GM19452 (cell line): ENCODE measurements at regions not wholly inside any gene's neighbourhood (a gene's known extent, or its start where the extent isn't known, plus 50 kb on each side); places are given as distances from the start of the nearest gene placed in this dataset.

Source experiments
- ATAC-seq: cut with Tn5 transposase; IDR thresholded peaks from one replicate; pipeline ENCODE4 v1.9.1; 2021; ENCODE audit not compliant: unreplicated experiment

GRCh38 chr5:143730112-143730801 lies 81.7 kb upstream of the HMHB1 start:
- no peak for ATAC-seq

DNA sequence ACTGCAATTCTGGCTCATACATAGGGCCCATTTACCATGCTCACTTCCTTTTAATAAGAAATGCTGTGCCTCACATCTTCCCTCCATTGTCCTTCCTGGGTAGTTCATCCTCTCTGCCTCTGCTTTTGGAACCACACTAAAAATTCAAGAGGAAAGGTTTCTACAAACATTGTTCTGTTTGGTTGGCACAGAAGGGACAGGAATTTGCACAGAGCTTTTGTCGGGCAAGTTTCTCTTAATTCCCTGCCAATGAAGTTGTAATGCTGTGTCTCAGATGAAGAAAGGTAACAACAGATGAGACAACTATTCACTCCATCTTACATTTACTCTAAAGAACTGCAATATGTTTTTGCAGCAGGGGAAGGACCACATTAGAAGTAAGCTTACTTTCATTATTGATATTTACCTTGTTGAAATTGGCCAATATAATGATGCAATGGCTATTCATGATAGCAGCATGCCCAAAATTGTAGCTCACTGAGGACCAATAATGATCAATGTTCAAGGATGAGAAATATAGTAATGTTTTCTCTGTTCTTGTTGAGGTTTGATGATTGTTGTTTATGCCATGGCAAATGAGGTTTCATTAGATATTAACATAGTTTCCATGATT lies 82.5 kb upstream of the HMHB1 start:
- ATAC-seq = no peak

GRCh38 chr5:143723159-143723558 lies 88.8 kb upstream of the HMHB1 start:
- no peak for ATAC-seq

DNA sequence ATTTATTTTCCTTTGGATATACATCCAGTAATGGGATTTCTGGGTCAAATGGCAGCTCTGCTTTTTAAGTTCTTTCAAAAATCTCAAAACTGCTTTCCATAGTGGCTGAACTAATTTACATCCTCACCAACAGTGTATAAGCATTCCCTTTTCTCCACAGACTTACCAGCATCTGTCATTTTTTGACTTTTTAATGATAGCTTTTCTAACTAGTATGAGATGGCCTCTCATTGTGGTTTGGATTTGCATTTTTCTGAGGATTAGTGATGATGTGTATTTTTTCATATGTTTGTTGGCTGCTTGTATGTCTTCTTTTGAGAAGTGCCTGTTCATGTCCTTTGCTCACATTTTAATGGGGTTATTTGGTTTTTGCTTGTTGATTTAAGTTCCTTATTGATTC lies 90.0 kb upstream of the HMHB1 start:
- no peak for ATAC-seq

DNA sequence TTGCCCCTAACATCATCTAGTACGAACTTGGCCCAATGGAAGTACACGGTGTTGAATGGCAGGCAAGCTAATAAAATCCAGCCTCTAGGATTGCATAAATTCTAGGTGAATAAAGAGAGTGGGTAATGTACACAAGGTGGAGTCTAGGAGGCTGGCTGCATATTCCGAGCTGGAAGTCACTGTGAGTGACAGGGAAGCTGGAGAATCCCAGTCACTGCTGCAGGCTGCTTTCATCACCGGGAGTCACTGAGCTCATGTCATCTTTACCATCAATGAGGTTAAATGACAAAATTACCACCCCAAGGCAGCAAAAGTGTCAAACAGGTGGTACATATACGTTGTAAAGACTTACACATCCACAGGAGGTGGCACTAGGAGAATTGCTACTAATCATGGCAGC lies 91.3 kb upstream of the HMHB1 start:
- no peak for ATAC-seq

- no peak for ATAC-seq
These were observed 94.6 kb upstream of the HMHB1 start for GRCh38 chr5:143717400-143717799.

GRCh38 chr5:143716881-143717280 lies 95.1 kb upstream of the HMHB1 start:
- no peak for ATAC-seq

GRCh38 chr5:143715616-143716015 lies 96.3 kb upstream of the HMHB1 start:
- no peak for ATAC-seq

GRCh38 chr5:143714629-143715028 lies 97.3 kb upstream of the HMHB1 start:
- ATAC-seq = no peak

DNA sequence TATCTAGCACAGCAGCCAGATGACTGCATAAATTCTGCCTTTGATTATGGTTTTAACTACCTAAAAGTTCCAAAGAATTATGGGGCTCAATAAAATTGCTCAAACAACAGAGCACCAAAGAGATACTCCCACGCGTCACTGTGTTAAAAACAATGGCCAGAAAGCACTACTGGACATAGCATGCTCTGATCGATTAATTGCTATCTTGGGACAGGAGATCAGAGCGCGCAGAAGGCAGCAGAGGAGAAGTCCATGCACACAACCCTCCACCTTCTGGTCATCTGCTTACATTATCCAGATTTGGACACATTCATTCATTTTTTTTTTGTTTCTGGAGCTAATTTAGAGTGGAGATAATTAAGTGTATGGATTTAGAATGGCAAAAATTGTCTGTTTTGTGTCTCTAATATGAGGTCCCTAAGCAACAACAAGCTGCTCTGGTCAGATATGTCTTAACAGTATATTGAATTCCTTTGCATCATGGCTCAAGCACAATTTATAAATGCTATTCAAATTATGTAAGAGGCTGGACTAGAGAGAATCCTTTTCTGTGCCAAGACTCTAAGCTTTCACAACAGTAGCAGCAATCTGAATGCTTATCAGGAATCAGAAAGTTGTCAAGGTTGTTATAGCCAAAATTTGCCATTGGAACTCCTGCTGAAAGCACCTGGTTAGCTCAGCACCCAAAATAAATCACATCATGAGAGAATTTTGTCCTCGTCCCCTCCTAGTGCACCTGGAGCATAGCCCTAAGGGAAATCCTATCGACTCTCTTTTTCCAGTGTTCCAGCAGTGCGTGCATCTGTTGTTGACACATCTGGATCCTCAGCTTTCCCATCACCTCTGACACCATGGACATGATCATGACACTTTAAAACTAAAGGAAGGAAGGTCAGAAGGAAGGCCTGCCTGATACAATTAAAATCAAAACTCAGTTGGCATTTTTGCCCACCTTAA lies 98.6 kb upstream of the HMHB1 start:
- ATAC-seq = no peak

DNA sequence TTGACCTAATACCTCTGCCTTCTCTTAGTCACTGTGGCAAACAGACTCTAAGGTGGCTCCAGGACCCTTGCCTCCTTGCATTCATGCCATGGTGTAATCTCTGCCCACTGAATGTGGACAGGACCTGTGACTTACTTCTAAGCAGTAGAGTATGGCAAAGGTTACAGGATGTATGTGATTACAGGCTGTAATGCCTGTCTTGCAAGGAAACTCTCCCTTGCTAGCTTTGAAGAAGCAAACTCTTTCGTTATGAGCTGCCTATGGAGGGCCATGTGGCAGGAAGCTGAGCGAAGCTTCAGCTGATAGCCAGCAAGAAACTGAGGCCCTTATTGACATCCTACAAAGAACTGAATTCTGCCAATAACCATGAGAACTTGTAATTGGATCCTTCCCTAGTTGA lies 103.3 kb upstream of the HMHB1 start:
- ATAC-seq = no peak

DNA sequence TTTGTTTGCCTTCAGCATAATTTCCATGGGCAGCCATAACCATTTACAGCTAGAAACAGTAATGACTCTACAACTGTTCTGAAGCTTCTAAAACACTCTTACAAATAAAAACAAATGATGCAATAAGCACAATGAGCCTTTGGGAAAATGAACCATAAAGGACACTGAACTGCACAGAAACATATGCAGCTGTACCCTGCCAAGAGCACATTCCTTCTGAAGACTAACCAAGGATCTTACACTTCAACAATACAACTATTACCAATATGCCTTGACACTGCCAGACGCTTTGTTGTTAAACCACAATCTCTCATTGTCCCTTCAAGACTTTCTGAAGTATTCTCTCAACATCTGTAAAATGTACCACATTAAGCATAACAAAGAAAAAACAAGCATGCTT lies 104.2 kb upstream of the HMHB1 start:
- no peak for ATAC-seq

GRCh38 chr5:143705381-143705780 lies 106.6 kb upstream of the HMHB1 start:
- ATAC-seq = no peak

- no peak for ATAC-seq
These were observed 108.3 kb upstream of the HMHB1 start for GRCh38 chr5:143703659-143704058.

DNA sequence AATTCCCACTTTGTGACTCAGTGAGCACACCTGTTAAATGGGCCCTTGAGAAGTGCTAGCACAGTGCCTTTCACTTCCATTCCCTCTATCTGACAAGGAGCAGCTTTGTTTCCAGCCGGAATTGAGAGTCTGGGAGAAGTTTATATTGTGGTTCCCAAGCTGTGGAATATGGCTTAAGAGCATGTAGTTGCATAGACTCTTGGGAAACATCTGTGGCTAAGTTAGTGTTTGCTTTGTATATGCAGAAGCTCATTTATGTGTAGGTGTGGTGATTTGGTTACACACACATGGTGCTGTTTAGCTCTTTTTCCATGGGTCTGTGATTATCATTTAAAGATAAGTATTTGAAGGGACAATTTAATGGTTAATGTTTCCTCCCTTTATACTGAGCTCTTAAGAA lies 110.5 kb upstream of the HMHB1 start:
- no peak for ATAC-seq

DNA sequence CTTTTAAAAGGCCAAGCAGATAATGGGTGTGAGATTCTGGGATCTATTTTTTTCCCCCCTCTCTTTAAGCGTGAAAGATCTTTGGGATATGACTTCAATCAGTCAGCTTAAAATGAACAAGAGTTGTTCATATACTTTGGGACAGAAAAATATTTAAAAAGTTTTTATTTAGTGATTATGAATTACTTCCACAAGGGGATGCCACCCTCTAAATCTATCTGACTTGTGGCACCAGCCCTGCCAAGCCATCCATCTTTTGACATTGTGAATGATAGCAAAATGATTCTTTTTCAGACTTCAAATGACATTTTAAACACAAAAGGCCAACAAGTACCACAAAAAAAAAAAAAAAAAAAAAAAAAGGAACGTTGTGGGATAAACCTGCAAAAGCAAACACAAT lies 111.0 kb upstream of the HMHB1 start:
- no peak for ATAC-seq

DNA sequence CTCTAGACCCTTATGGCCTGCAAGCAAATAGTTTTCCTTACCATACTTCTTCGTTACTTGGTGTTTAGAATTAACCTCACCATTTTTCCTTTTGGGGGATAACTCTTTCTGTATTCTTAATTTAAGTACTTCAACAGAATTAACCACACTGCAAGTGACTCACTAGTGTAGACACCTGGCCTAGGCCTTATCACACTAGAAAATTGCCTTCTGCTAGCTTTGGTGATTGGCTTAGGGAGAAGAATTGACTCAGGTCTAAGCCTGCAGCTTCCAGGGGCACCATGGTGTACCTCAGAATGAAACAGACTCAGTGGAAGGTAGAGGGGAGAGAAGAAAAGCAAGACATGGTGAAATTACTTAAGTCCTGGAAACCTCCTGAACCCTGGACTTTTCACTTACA lies 112.8 kb upstream of the HMHB1 start:
- no peak for ATAC-seq

DNA sequence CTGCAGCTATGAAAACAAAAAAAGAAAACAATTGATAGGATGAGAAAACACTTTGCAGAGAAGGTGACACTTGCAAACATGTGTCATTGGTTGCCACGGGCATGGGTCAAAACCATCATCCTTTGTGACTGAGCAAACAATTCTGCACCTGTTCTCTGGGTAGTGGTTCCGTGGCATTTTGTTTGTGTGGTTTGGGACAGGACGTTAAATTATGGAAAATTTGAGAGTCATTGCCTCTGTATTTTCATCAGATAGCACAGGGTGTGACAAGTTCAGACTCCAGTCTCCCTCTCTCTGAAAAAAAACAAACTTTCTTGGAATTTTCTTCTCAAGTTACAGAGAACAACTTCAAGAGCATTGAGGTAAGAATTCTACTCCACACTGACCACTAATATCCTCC lies 113.4 kb upstream of the HMHB1 start:
- ATAC-seq = no peak

DNA sequence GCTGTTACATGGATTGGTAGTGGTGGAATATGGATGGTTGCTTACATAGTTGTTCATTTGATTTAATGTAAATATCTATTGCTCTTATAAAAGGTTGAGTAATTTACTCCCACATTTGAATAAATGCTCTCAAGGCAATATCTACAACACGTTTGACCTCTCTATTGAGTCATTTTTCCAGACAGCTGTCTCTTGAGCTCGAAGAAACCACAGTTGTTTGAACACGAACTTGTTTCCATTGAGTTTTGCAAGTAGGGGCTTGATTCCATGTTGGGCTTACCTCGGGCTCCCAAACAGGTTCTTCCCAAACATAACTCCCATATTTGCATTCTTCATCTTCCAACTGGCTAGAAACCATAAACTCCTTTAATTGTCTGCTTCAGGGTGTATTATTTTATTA lies 115.0 kb upstream of the HMHB1 start:
- ATAC-seq = no peak

DNA sequence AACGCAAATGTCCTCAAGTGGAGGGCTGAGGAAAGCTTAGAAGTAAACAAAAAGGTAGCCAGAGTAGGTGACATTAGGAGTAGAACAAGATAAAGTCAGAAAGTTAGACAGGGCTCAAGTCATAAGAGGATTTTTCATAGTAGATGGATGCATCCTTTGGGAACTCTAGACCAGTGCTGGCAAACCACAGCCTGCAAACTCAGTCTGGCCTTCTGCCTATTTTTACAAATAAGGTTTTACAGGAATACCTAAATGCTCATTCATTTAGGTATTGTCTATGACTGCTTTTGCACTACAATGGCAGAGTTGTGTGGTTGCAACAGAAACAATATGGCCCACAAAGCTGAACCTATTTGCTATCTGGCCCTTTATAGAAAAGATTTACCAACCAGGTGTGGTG lies 116.0 kb upstream of the HMHB1 start:
- no peak for ATAC-seq

GRCh38 chr5:143695244-143695864 lies 116.6 kb upstream of the HMHB1 start:
- no peak for ATAC-seq

DNA sequence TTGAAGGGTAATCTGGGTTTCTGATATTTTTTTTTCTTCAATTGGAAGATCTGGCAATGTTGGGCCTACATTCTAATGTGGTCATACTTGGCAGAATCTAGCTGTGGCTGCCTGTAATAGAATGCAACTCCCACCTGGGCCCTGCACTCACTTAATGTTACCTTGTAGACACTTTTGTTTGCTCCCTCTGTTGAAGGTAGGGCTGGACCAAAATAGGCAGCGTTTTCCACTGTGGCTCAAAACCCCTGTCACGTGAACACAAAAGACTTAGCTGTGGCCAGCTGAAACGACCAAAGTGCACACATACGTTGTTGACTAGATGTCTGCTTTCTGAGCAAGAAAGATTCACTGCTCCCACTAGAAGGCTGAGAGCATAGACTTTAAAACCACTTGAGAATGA lies 117.6 kb upstream of the HMHB1 start:
- ATAC-seq = no peak
